GM04504 (cell line): ENCODE measurements at regions not wholly inside any gene's neighbourhood (a gene's known extent, or its start where the extent isn't known, plus 50 kb on each side); places are given as distances from the start of the nearest gene placed in this dataset.
"Not testable (repeated sequence)": the region's sequence is repeated elsewhere in the genome, so short reads cannot be mapped to it uniquely, and the experiment has no call there.

ENCODE experiments used
- DNase-seq: peaks from one replicate; pipeline ENCODE4 v3.0.0-alpha.2; 2012; ENCODE audit warnings: low read depth

DNA sequence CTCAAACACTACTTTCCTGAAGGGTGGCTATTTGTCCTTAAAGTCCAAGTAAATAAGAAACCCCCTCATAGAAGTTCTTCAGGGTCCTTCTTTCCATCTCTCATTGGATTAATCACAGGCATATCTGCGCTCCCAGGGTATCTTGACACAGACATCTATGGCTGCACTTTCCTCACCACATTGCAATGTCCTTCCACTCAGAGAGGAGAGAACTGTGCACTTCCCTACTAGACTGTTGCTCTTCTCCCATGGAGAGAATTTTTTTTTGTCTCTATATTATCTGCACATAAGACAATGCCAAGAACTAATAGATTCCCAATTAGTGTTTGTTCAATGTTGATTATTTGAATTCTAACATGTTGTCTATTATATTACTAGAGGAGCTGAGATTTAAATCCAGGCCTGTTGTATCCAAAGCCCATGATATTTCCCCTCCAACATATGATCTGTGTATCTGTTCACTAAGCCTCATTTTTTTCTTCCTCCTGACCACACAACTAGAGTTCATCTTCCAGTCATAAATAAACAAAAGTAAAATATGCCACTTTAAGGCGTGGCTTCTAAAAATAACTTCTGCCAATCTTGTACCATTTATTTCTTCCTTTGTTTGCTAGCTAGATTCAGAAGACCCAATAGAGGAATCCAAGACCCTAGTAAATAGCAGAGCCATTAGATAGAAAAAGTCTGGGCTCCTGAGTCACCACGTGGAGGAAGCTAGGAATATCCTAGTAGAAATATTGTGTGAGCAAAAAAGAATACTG, 61.5 kb upstream of the FAM241A start:
- DNase-seq: no peak

DNA sequence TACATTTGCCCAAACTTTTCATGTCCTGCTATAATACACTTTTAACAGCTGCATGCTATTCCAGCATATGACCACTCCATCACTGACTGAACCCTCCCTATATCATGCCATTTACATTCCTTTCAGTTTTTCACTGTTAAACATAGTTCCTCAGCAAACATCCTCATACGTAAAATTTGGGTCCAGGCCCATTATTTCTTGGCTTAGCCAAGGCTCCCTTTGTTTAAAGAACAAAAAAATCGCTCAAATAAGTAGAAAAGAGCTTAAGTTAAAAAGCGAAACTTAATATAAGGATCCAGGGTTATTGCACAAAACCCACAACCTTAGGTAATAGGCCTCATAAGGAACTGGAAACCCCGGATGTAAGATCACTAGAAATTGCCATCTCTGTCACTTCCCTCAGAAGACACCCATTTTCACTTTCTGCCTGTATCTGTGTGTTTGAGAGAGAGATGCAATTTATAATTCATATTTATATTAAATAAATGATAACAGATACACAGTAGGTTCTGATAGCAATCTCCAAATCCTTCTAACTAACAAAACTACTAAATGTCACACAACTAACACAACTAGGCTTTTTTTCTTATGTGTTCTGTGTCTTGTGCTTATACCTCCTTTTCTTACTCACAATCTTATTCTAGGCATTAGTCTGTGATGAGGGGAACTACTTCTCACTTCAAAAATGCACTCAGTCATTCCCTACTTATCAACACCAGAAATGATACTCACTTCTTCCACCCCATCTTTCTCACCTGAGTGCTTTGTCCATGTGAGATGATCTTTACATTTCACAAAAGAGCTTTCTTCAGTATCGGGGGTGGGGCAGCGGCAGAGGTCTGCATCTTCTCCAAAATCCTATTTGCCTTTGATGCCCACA, 59.9 kb upstream of the FAM241A start:
- no peak for DNase-seq

DNA sequence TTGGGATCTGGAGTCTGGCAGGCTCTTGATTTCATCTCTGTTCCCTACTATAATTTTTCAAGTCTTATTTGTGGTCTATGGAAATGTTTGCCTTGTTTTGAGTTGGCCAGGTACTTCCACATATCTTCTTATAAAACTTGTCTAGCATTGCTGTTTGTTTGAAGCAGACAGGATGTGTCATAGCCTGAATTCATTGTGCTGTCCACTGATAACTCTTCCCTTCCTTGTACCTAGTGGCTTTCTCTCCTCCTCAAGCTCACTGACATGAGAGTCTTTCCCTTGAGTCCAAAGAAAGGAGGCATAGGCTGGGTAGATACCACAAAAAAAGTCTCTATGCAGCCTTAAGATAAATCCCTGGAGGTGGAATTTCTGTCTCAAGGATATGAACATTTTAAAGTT, 59.2 kb upstream of the FAM241A start:
- no peak for DNase-seq

DNA sequence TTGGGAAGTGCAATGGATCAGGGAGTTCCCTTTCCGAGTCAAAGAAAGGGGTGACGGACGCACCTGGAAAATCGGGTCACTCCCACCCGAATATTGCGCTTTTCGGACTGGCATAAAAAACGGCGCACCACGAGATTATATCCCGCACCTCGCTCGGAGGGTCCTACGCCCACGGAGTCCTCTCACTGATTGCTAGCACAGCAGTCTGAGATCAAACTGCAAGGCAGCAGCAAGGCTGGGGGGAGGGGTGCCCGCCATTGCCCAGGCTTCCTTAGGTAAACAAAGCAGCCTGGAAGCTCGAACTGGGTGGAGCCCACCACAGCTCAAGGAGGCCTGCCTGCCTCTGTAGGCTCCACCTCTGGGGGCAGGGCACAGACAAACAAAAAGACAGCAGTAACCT, 58.6 kb upstream of the FAM241A start:
- not testable (repeated sequence) for DNase-seq

DNA sequence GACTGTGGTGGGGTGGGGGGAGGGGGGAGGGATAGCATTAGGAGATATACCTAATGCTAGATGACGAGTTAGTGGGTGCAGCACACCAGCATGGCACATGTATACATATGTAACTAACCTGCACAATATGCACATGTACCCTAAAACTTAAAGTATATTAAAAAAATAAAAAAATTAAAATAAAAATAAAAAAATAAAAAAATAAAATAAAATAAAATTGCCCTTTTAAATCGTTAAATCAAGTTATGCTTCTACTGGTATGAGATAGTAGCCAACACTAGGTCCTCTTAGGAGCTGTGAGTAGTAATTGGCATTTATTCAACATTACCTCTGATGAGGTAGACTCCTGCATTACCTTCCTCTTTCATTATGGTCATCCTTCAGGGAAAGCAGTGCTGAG, 52.9 kb upstream of the FAM241A start:
- DNase-seq: not testable (repeated sequence)

DNA sequence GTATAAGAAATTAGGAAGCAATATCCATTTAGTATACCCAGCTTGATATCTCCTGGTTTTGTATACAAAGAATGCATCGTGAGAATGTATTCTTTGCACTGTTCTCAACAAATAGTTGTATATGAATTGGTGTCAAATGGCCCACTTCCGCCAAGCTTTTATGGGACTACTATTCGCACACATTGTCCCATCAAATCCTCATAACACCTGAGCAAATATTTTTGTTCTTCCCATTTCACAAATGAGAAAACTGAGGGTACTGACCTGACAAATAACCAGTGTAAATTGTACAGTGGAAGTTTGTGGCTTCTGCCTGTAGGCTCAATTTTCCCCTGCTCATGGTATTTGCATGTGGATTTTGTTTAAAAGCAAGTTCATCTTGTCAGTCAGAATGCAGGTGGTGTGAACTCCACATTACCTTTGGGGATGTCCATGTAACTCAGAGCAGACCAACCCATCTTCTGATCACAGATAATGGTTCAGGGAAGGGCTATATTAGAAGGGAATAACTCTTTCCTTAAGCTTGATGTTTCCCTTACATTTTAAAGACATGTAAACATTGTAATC, 51.5 kb upstream of the FAM241A start:
- no peak for DNase-seq

DNA sequence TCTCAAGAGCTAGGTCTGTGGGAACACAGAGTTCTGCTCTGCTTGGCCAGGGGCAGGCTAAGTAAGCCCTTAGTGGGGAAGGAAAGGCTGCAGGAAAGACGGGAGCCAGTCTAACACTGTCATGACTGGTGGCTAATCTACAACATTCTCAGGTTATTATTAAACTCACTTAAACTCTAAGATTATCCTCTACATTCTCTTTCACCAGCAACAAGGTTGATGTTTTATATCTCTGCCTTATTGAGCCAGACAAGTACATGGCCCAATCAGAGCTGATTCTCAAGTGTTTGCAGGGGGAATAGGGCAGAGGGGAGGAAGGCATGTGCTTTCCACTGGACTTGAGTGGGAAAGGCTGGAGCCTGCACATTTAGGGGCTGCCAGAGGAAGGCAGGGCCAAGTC, 50.9 kb upstream of the FAM241A start:
- no peak for DNase-seq
